Loucy (cell line): ENCODE measurements at regions not wholly inside any gene's neighbourhood (a gene's known extent, or its start where the extent isn't known, plus 50 kb on each side); places are given as distances from the start of the nearest gene placed in this dataset.

ENCODE experiments used
- H2AFZ ChIP-seq: fragments of 200-600 bp; sonication (generic); 2 replicates; pipeline ENCODE4 v1.6.0; 2016; ENCODE audit warnings: antibody characterized with exemption, mild to moderate bottlenecking, low read length, moderate library complexity
- H3F3A ChIP-seq: fragments of 200-600 bp; 2 replicates; pipeline ENCODE4 v1.6.0; 2016; ENCODE audit warnings: antibody characterized with exemption, low read depth, mild to moderate bottlenecking
- H3K27me3 ChIP-seq: fragments of 200-600 bp; sonication (generic); 2 replicates; pipeline ENCODE4 v1.6.1; 2014; ENCODE audit warnings: low read length, mild to moderate bottlenecking; ENCODE audit not compliant: insufficient read depth, poor library complexity, severe bottlenecking
- H3K36me3 ChIP-seq: fragments of 200-600 bp; sonication (generic); 2 replicates; pipeline ENCODE4 v1.6.1; 2016; ENCODE audit warnings: low read length; ENCODE audit not compliant: insufficient read depth
- H3K4me1 ChIP-seq: fragments of 200-600 bp; sonication (generic); 2 replicates; pipeline ENCODE4 v1.5.1; 2014; ENCODE audit warnings: low read length, mild to moderate bottlenecking; ENCODE audit not compliant: insufficient read depth, poor library complexity, severe bottlenecking
- H3K4me2 ChIP-seq: fragments of 200-600 bp; sonication (generic); 2 replicates; pipeline ENCODE4 v1.6.0; 2014; ENCODE audit warnings: antibody characterized with exemption, low read length, low read depth, mild to moderate bottlenecking; ENCODE audit not compliant: poor library complexity, severe bottlenecking
- H3K4me3 ChIP-seq: fragments of 200-600 bp; sonication (generic); 2 replicates; pipeline ENCODE4 v1.5.1; 2014; ENCODE audit warnings: low read length, mild to moderate bottlenecking, mixed read lengths; ENCODE audit not compliant: poor library complexity, severe bottlenecking
- H3K79me2 ChIP-seq: fragments of 200-600 bp; sonication (generic); 2 replicates; pipeline ENCODE4 v1.6.1; 2014; ENCODE audit warnings: low read length; ENCODE audit not compliant: insufficient read depth
- H3K9ac ChIP-seq: fragments of 200-600 bp; sonication (generic); 2 replicates; pipeline ENCODE4 v1.6.0; 2014; ENCODE audit warnings: mild to moderate bottlenecking, low read depth, low read length, moderate library complexity; ENCODE audit not compliant: poor library complexity, severe bottlenecking
- H3K9me2 ChIP-seq: fragments of 200-600 bp; sonication (generic); replicated peaks from 2 replicates; pipeline ENCODE4 v1.6.1; 2016; ENCODE audit warnings: low read depth, low read length, mixed read lengths
- H3K9me3 ChIP-seq: fragments of 200-600 bp; sonication (generic); 2 replicates; pipeline ENCODE4 v1.6.1; 2014; ENCODE audit warnings: mild to moderate bottlenecking, antibody characterized with exemption, low read length, low read depth; ENCODE audit not compliant: insufficient read depth
- H4K20me1 ChIP-seq: fragments of 200-600 bp; sonication (generic); 2 replicates; pipeline ENCODE4 v1.6.0; 2014; ENCODE audit warnings: antibody characterized with exemption, low read length, mild to moderate bottlenecking; ENCODE audit not compliant: insufficient read depth, poor library complexity, severe bottlenecking
- CTCF ChIP-seq: fragments of 200-600 bp; sonication (generic); conservative IDR thresholded peaks from 2 replicates; pipeline ENCODE4 v1.5.1; 2014; ENCODE audit warnings: mild to moderate bottlenecking, antibody characterized with exemption, low read length
- EZH2phosphoT487 ChIP-seq: fragments of 200-600 bp; IDR thresholded peaks from 2 replicates; pipeline ENCODE4 v1.6.1; 2018; ENCODE audit warnings: antibody characterized with exemption, mild to moderate bottlenecking, moderate library complexity, borderline replicate concordance

- H3K9me2 ChIP-seq = no peaks in the 10 kb centered on the region
- no peaks in the 10 kb centered on the region for H4K20me1 ChIP-seq
- no peaks in the 10 kb centered on the region for H3K27me3 ChIP-seq
- no peak overlapping the region for H3K4me2 ChIP-seq
- H3K4me3 ChIP-seq = no peak overlapping the region
- no peaks in the 10 kb centered on the region for H3K79me2 ChIP-seq
- H2AFZ ChIP-seq = no peak overlapping the region
- H3K9ac ChIP-seq = no peak overlapping the region
- H3K4me1 ChIP-seq = peaks cover 4% of the 10 kb centered on the region
- no peaks in the 10 kb centered on the region for H3K36me3 ChIP-seq
- H3F3A ChIP-seq = no peaks in the 10 kb centered on the region
- no peaks in the 10 kb centered on the region for H3K9me3 ChIP-seq
- TF ChIP-seq CTCF = no peak
- no peak for TF ChIP-seq EZH2phosphoT487
These were observed 243.9 kb upstream of the AGTR1 start for GRCh38 chr3:148453781-148454191.

- Histone ChIP-seq H2AFZ (no peak overlapping the region), H3F3A (no peaks in the 10 kb centered on the region), H3K9me2 (no peaks in the 10 kb centered on the region), H3K27me3 (no peaks in the 10 kb centered on the region), H3K4me3 (no peak overlapping the region), H3K4me1 (peaks cover 4% of the 10 kb centered on the region), H3K9me3 (no peaks in the 10 kb centered on the region), H3K4me2 (no peak overlapping the region), H3K79me2 (no peaks in the 10 kb centered on the region), H3K9ac (no peak overlapping the region), H4K20me1 (no peaks in the 10 kb centered on the region), H3K36me3 (no peaks in the 10 kb centered on the region)
- TF ChIP-seq EZH2phosphoT487 = no peak
- TF ChIP-seq CTCF = no peak
These were observed 242.6 kb upstream of the AGTR1 start for GRCh38 chr3:148455098-148455497.

- Histone ChIP-seq H3K4me1 (no peaks in the 10 kb centered on the region), H4K20me1 (no peaks in the 10 kb centered on the region), H2AFZ (no peak overlapping the region), H3K9me2 (no peaks in the 10 kb centered on the region), H3K4me3 (no peak overlapping the region), H3K27me3 (no peaks in the 10 kb centered on the region), H3K9me3 (no peaks in the 10 kb centered on the region), H3K9ac (no peak overlapping the region), H3K36me3 (no peaks in the 10 kb centered on the region), H3K79me2 (no peaks in the 10 kb centered on the region), H3F3A (no peaks in the 10 kb centered on the region), H3K4me2 (no peak overlapping the region)
- TF ChIP-seq EZH2phosphoT487 = no peak
- TF ChIP-seq CTCF = no peak
These were observed 239.8 kb upstream of the AGTR1 start for GRCh38 chr3:148457886-148458285.
